Stimulated activated CD4-positive, alpha-beta T cell treated with anti-CD3 and anti-CD28 coated beads, Interleukin-2, amount 100 ng/mL, for 48 hours (primary cell): ENCODE measurements at regions not wholly inside any gene's neighbourhood (a gene's known extent, or its start where the extent isn't known, plus 50 kb on each side); places are given as distances from the start of the nearest gene placed in this dataset.
A peak's percentile ranks its signal among the peaks of the same experiment; 100 is the strongest.
"Not testable (repeated sequence)": the region's sequence is repeated elsewhere in the genome, so short reads cannot be mapped to it uniquely, and the experiment has no call there.

ENCODE experiments used
- DNase-seq, 2 donors: peaks; one replicate each; pipeline ENCODE4 v3.0.0-alpha.2; 2020

DNA sequence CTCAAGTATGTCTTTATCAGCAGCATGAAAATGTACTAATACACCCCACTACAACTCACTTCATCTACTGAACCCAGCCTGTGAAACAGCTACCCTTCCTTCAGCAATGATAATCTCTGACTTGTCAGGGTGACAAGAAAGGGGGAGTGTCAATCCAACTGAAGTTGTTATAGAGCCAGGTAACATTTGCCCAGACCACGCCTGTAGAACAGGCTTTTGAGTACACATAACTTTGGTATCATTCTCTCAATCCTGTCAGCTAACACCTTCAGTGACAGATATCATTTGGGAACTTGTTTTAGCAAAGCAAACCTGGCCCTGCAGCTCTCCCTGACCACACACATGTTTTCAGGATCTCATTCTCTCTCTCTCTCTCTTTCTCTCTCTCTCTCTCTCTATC is 592.2 kb downstream of the SMARCA1 start:
- no peak for DNase-seq

DNA sequence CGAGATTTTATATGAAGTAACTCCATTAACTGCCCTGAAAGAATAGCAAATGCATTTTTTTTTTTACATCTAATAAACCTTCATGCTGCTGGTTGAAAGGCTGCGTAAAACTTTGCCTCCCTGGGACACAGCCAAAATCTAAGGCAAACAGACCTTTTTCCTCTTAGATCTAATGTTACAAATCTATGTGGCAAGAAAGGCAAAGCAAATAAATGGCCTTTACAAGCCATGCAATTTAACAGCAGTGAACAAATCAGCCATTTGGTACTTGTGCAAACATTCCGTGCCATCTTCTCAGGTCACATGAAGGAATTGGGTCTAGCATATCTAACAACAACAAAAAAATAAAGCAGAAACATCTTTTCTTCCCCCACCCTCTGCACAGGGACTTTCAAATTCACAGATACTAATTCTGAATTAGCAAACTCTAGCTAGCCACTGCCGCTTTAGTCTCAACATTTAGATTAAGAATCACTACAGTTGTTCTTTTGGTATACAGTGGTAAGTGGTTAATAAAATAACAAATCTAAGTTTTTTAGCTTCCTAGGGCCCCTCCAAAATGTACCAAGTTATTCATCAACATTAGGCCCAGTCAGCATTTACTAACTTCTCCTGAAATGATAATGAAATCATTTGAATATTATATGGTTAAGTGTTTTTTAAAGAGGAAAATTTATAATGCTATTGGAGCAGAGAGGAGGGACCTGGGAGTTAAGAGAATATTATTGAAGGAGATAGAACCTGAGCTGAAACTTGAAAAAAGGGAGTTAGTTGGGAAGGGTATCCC is 593.8 kb downstream of the SMARCA1 start:
- no peak for DNase-seq

DNA sequence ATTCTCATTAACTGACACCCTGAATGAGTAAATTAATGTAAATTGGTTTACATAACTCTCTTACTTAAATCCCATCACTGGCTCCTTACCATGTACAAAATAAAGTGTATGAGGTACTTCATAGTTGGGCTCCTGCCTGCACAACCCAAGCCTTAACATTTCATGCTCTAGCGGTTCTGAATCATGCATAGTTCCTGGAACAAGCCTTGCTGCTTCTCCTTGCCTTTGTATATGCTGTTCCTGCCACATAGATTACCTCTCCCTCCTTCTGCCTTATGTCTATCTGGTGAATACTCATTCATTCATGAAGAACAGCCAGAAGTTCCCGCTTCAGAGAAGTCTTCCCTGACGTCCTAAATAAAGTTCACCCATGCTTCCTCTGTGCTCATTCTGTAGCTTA is 594.7 kb downstream of the SMARCA1 start:
- DNase-seq = no peak

DNA sequence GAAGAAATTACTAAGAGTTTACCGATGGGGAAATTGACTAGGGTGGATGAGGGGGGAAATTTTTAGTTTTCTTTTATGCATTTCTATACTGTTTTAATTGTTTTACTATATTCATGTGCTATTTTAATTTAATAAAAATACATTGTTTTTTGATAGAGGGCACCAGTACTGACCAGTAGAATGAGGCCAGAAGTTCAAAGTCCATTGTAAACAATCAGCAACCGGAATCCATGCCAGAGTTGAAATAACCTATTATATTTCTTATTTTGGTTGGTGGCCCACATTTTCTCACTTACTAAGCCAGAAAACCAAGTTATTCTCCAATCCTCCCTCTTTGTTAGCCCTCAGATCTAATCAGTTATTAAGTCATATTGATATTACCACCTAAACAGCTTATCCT is 595.9 kb downstream of the SMARCA1 start:
- DNase-seq = no peak

DNA sequence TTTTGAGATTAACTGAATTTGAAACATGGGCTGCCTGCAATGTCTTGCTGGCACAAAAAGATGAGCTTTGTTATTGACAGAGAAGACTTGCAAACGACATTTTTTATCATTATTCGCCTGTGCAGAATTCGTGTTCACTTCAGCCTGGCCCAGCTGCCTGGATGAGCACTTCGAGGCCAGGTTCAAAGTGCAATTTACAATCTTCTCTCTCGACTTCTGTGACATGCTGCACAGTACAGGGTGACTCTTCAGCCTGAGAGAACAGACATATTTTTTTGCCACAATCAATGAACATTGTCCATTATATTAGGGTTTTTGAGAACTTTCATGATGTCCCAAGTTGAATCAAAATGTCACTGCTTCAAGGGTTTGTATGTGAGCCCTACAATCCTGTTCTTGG is 616.5 kb downstream of the SMARCA1 start:
- no peak for DNase-seq

DNA sequence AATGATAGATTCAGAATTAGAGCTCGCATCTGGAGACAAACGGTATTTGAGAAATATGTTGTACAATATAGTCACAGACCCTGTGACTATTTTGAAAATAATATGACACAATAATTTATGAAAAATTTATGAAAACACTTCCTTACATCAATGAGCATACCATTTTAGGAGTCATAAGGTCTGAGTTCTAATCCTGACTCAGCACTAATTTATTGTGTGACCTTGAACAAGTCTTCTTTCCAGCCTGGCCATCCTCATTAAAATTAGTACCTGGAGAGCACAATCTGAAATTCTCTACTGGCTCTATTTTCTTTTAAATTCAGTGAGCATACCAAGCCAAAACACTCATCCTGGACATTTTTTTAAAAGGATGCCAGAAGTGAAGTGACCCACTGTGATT is 622.3 kb downstream of the SMARCA1 start:
- no peak for DNase-seq

DNA sequence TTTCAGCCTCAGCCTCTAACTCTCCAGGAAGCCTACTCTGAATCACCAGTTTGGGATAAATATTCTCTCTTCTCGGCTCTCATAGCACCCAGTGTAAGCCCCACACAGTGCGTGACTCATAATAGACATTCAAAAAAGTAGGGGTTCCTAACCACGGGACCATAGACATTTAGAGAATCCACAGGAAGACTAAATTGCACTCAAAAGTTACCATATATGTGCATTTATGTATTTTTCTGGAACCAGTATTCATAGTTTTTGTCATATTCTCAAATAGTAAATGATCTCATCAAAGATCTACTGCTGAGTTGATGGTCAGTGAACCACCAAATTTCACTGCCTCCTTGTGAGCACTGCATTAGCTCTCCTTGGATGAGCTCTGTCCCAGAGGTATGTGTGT is 625.7 kb downstream of the SMARCA1 start:
- DNase-seq = no peak

DNA sequence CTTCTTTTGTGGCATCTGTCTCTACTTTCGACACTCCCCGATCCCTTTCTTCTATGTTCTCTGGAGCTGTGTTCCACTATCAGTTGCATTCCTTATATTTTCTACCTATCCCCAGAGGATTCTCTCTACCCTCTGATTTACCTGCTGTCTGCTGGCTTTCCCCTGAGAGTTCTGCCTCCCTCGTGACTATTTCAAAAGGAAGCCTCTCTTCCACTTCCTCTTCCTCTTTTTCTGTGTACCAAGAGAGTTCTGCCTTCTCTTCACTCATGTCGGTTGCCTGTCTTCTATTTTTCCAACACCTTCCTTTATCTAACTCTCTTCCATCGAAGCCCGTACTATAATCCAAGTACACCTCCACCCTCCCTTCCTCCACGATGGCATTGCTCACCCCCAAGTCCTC is 631.7 kb downstream of the SMARCA1 start:
- DNase-seq = no peak

DNA sequence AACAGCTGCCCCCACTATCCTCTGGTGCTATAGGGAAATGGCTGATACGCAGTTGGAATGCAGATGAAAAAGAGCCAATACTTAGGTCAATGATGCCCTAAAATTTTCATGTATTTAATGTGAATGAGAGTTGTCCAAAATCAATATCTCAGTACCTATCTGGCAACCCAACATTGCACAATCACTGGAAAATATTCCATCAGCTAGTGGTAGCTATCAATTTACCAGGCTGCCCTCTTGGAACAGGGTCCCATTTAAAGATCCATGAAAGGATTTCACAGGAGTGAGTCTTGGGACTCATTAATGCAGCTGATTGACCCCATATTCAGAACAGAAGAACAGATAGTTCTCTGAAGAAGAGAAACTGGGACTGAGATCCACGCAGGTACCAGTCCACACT is 638.9 kb downstream of the SMARCA1 start:
- no peak for DNase-seq

DNA sequence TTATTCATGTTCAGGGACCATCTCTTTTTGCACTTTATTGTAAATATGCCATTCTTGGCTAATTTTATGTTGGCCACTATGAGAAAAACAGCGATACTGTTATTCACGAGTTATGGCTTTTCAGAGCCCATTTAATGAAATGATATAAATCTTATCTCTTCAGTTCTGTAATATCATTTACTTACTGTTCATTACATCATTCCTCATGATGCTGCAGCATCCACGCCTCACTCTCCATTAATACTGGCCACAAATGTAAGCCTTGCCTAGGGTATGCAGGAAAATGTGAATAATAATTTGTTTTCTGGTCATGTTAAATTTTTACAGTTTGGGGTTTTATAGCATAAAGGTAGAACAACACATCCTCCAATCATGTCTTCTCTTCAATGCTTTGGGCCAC is 639.6 kb downstream of the SMARCA1 start:
- DNase-seq = no peak

DNA sequence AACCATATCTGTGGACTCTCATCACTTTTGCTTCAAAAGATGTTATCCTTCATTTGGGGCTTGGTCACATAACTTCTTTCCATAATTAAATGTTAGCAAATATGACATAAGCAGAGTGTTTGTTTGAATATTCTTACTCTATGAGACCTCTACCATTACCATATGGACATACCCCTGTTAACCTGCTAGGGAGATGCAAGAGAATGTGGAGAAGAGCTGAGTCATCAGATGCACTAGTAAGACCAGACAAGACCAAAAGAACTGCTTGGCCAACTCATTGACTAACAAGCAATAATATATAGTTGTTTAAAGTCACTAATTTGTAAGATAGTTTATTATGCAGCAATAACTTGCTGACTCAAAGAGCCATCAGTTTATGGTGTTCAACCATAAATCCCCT is 652.9 kb downstream of the SMARCA1 start:
- no peak for DNase-seq

DNA sequence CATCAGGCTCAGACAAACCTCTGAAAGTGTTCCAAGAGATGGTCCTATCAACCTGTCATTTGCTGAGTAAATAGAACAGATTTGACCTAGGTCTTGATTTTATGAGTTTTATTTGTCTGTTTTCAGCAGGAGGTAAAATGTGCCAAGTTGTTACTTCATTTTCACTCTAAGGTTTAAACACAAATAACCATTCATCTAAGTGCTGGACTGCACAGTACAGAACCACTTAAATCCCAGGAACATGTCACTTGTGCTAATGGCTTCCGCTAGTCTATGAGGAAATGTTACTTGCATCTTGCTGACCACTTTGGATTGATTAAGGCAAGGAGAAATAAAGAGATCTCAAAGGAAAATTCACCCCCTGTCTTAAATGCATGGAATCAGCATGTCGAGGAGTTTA is 660.7 kb downstream of the SMARCA1 start:
- no peak for DNase-seq

DNA sequence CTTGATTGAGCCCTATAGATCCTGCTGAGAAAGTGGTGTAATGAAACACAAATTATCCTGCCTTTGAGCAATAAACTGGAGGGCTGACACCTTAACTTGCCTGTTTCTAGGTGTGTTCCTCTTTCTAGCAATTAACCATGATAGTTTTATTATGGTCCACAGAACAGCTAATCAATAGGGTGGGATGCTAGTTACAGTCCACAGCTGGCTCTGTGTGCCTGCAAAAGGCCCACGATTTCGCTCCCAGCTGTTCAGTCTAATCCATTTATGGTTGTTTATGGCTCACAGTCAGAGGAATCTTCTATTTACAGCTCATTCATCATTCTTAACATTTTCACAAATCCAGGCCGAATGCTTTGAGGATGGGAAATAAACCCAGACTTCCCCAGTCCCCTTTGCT is 674.9 kb downstream of the SMARCA1 start:
- no peak for DNase-seq

DNA sequence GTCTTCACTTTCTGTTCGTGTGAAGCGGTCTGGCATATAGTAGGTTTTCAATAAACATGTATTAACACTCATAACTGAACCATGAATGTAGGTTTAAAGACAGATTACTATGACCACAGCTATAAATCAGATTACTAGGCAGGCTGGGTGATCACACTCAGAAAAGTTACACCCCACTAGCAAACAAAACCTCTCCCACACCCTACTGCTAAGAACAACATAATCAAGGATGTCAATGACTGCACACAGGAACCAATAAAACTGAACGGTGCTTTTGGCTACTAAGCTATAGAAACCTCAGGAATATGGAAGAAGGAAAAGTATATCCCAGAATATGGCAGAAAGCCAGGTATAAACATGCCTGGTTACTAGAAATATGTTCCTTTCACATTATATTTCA is 676.9 kb downstream of the SMARCA1 start:
- no peak for DNase-seq

DNA sequence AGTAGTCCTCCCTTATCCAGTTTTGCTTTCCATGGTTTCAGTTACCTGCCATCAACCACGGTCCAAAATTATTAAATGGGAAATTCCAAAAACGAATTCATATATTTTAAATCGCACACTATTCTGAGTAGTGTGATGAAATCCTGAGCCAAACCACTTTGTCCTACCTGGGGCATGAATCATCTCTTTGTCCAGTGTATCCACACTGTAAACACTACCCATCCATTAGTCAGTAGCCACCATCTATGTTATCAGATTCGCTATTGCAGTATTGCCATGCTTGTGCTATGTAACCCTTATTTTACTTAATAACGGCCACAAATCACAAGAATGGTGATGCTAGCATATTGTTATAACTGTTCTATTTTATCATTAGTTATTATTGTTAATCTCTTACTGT is 704.6 kb downstream of the SMARCA1 start:
- no peak for DNase-seq

DNA sequence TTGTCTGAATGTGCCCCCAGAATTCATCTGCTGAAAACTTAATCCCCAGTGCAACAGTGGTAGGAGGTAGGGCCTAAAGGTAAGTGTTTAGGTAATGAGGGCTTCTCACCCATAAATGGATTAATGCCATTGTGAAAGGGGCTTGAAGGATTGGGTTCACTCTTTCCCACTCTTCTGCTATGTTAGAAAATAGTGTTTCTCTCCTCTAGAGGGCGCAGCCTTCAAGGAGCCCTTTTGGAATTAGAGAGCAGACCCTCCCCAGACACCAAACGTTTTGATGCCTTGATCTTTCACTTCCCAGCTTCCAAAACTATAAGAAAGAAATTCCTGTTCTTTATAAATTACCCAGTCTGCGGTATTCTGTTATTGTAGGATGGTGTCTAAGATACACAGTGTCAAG is 706.4 kb downstream of the SMARCA1 start:
- no peak for DNase-seq

DNA sequence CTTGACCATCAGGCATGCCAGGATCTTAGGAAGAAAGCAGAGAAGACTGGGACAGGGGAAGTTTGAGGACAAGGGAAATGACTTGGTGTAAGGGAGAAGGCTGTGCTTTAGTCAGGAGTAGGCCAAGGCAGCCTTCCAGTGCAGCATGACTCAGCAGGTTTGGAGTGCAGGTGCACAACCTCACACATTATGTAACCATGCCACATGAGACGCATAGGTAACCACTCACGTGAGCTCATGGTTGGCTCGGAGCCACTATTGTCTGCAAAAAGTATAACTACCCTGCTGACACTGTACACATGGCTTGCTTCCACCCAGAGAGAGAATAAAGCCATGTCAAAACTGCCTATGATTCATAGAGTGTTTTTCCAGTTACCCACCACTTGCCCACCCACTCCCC is 715.9 kb downstream of the SMARCA1 start:
- no peak for DNase-seq

DNA sequence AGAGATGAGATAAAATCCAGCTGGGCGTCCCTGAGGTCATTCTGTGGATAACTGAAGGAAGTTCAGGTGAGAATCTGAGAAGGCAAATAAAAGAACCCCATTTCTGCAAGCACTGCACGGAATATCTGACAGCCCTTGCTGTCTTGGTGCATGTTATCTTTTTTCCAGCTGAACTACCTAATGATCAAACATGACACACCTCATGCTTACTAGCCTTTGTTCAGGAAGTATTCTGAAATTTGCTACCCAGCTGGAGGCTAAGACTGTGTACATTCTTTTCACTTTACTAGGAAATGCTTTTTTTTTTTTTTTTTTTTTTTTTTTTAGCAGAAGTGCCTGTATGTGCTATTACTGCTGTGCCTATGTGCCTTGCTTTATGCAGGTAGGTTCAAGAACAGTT is 718.1 kb downstream of the SMARCA1 start:
- DNase-seq = no peak

DNA sequence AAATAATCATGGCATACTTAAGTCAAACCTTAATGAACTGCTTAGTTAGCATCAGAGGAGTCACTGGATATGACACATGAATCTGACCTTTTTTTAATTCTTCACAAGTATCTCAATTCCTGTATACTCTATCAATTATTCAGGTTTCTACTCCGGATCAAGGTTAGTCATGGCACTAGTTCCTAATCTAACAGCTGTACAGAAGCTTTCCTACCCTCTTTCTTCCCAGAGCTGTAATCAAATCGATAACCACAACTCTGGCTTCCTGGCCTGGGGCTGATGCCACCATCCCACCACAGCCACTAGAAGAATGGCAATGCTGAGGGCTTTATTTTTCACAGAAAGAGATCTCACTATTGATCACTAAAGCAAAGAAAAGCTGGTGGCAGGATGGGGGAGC is 718.5 kb downstream of the SMARCA1 start:
- no peak for DNase-seq

DNA sequence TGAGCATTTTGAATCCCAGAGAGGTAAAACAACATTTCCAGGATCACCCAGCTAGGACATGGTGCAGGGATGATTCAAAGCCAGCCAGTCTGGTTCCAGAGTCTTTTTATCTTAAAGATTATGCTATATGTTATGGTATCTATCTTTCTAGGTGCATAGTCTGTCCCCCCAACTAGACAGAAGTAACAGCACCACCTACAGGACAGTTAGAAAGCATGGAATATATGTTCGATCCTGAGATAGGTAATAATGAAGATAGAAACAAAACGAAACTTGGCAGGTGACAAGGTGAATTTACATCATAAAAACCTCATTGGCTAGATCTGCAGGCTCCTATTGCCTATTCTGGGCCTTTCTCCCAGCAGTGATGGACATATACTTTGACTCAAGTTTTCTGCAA is 723.2 kb downstream of the SMARCA1 start:
- no peak for DNase-seq

DNA sequence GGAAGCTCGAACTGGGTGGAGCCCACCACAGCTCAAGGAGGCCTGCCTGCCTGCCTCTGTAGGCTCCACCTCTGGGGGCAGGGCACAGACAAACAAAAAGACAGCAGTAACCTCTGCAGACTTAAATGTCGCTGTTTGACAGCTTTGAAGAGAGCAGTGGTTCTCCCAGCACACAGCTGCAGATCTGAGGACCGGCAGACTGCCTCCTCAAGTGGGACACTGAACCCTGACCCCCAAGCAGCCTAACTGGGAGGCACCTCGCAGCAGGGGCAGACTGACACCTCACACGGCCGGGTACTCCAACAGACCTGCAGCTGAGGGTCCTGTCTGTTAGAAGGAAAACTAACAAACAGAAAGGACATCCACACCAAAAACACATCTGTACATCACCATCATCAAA is 730.9 kb upstream of the ACTRT1 start:
- not testable (repeated sequence) for DNase-seq

DNA sequence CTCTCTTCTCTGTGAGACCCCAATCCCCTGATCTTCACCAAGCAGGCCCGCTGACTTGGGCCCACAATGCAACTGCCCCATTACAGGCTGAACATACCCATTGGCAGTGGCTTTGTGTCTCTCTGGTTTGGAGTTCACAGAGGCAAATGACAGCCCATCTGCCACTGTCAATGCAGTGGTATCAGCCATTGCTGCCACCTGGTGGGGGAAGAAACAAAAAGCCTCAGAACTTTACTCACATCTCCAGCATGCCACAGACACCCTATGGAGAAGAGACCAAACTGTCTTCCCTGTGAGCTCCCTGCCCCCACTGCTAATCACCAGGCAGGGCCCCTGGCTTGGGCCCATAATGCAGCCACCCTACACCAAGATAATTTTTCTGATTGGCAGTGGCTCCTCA is 729.3 kb upstream of the ACTRT1 start:
- DNase-seq = peak; percentile 2 to 12

DNA sequence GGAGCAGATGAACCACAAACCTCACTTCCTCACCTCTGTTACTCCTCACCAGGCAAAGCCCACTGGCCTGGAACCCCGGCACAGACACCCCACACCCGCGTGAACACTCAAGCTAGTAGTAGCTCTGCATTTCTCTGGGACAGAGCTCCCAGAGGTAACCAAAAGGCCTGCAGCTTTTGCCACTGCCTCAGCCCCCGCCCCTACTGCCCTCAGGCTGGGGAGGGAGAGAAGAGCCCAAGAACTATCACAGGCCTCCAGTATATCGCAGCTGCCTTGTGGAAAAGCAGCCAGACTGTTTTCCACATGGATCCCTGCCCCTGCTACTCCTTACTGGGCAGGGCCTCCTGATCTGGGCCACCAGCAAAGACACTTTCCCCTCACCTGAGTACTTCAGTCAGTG is 728.7 kb upstream of the ACTRT1 start:
- DNase-seq = no peak

DNA sequence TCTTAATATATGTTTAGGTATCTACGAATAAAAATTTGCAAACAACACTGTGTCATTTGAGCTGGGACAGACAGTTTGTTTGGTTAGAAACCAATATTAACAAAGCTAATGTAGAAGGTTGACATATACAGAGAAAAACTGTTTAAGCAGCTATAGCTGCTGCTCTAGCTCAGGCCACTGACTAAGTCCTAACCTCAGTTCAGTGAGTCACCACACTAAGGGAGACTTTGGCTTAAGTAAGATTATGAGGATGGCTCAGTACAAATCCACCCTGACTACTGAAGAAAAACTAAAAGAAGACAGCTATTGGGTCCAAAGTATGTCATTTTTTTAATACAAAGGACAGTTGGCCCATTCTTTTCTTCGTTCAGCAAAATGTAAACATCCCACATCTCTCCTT is 717.3 kb upstream of the ACTRT1 start:
- DNase-seq = no peak

DNA sequence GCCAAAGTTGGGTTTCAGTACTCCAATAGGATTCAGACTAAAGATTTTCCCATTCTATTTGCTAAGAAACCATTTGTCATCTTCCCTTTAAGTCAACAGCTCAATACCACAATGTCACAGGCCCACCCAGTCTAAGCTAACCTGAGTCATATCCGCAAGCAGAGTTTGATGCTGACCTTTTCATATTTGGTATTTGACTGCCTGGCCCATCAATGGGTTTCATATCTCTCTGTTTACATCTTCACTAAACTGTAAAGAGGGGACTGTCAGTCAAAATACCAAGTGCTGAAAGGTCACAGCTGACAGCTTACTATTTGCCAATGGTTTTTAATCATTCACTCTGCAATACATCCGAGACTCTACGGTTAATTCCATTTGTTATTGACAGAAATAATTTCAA is 707.5 kb upstream of the ACTRT1 start:
- DNase-seq = no peak

DNA sequence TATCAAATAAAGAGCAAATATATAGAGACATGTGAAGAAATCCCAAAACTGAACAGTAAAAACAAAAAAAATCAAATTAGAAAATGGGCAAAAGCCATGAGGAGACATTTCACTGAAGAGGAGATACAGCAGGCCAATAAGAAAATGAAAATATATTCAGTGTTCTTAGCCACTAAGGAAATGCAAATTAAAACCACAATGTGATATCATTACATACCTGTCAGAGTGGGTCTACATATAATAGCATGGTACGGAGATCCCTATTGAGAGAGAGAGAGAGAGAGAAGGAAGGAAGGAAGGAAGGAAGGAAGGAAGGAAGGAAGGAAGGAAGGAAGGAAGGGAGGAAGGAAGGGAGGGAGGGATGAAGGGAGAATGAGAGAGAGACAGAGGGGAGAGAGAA is 707.0 kb upstream of the ACTRT1 start:
- no peak for DNase-seq
